ENCODE measurements at regions not wholly inside any gene's neighbourhood (a gene's known extent, or its start where the extent isn't known, plus 50 kb on each side); places are given as distances from the start of the nearest gene placed in this dataset.
"Not testable (repeated sequence)": the region's sequence is repeated elsewhere in the genome, so short reads cannot be mapped to it uniquely, and the experiment has no call there.

DNA sequence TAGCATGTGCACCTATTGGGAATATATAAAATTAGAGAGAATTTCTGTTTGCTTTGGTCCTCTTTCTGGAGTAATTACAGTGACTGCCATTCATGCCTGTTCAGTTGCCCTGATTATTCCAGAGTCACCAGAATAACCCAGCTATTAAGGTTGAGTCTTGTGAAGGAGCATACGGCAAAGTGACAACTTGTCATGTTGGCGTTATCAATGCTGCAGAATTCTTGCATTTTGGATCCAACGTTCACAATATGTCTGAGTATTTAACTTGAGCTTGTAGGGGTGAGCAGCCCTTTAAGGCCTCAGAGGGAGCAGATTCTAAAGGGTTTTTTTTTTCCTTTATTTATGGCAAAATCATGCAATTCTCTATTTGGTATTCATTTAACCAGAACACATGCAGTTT is 419.4 kb upstream of the MGMT start:
- DNase-seq, result no peak

DNA sequence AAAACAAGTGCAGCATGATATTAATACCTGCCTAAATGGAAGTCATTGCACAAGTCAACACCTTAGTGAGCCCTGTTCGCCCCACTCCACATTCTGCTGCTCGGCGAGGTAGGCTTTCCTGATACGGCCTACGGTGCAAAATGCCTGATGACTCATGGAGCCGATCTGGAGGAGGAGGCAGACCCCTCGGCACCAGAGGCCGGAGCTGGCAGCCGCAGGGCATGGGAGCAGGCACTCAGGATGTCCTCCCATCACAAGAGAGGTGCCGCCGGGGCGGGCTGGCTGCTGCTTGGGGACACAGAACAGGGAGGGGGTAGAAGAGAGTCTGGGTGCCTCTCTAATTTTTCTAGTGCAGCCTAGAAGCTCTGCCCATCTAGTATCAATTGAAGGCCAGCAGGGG is 418.5 kb upstream of the MGMT start:
- DNase-seq, result no peak

GRCh38 chr10:129049501-129049900 is 417.5 kb upstream of the MGMT start:
- DNase-seq, result no peak

DNA sequence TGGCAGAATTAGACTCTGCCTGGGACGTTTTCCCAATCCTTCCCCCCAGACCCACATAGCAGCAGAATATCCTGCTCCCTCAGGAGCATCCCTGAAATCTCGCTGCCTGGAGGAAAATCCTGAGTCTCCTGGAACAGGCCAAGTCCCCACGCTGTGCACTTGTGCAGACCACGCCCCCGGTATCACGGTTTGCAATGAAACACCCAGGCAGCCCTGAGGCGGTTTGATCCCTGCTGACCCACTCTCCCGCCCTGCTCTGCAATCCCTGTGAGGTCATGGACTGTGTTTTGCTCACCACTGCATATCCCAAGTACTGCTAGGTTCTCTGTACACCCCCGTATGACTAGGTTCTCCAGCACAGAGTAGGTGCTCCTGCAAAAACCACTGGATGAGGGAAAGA is 411.8 kb upstream of the MGMT start:
- no peak for DNase-seq

DNA sequence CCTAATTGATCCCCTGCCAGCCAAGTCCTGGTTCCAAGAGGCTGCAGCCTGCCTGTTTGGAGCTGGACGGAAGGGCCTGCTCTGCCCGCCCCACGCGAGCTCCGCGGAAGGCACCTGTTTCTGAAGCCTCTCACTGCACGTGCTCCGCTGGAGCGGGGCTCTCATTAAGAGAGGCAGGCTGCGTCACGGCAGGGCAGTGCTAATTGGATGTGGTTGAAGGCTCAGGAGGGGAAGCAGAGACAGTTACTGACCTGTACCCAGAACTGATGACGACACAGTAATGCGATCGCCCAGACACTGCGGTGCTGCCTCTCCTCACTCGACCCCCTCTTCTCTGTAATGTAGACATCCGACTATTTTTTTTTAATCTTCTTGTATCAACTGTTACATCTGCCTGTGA is 411.1 kb upstream of the MGMT start:
- DNase-seq, result no peak

DNA sequence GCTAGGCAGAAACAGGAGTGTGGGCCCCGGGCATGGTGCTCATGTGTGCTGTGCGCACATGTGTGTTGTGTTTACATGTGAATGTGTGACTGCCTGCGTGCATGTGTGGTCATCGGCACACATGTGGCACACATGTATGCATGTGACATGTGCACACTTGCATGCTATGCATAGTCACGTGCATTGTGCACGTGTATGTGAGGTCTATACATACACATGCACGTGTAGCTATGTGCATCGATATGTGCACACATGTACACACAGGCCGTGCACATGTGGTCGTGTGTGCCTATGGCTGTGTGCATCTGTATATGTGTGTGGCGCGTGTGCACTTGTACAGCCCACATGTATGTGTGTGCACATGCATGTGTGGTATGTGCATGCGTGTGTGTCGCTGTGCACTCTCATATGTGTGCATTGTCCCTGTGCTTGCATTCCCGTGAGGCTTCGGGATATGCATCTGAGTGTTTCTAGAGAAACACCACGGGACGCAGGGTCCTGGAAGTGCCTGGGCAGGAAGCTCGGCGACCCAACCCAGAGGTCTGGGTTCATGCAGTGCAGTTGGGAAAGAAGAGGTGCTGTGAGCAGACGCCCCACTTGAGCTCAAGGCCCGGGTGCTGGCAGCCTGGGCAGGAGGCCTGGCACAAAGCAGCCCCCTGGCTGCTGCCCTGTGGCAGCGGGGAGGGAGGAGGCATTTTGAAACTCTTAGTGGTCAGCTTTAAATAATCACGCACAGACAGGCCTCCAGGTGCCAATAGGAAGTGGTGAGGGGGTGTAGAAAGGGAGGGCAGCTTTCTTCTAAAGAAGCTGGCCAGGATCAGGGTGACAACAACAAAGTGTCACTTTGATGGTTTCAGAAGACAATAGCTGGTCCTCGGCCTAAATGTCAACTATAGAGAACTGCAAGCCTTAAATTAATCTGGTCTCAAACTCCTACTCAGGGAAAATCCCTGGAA is 410.0 kb upstream of the MGMT start:
- DNase-seq, result no peak

DNA sequence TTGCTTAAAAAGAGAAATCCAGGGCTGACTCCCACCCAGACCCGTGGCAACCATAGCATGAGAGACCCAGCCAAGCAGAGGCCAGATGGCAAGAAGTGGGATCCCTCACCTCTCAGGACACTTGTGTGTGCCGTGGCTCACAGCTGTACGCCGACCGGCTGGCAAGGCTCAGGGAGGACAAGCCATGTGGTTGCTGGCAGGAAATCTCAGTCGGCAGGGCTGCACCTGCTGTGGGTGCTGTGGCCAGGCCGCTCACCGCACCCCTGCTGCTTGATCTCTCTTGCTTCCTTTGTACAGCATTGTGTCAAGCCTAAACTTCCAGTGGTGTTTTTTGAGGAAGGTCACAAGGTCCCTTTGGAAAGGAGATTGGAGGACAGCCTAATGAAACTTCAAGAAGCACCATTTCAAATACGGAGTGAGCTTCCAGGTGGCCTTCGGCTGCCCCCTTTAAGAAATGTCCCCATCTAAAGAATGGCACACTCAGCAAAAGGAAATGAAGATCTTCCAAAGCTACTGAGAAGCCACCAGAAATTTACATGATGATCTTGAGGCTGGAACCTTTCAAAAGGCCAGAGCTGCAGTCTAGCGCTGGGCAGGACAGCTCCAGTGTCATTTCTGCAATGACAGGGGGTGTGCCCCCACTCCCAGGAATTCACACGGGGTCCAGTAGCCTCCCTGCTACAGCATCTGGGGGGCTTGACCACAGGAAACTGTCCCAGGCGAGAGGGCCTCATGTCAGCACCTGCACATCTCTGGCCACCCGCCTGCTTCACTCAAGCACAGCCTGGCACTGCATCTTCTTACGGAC is 409.0 kb upstream of the MGMT start:
- no peak for DNase-seq

DNA sequence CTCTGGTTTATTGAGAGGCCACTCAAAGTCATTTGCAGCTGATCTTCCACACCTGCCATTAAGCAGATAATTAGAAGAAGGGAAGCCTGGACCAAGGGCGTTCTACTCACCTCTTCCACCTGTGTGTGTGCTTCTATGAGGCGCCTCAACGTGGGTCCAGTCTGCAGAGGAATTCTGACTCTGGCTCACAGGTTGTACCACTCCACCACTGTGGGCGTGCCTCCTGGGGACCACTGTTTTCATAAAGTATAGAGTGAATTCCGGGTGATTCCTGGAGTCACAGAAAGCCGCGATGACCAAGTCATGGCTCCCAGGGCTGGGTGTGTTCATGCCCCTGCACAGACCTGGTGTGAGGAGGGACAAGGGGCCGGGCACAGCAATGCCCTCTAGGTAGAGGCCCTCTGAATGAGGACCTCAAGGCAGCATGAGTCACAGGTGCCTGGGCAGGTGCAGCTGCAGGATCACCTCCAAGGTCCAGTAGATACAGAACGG is 408.3 kb upstream of the MGMT start:
- DNase-seq, result no peak

DNA sequence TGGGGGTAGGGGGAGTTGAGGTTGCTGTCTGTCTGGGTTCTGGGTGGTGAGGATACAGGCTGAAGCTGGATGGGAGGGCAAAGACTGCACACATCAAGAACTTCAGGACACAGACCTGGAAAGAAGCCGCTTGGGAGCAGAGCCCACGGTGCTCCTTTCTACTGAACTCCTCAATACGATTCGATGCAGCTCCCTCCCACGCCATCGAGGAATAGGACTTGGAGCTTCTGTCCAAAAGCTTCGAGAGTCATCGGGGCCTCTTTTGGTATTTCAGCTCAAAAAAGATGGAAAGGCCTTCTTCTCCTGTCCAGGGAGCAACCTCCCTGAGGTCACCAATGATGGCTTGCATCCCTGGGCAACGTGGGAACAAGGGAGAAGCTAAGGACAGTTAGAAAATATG is 407.1 kb upstream of the MGMT start:
- DNase-seq, result no peak

DNA sequence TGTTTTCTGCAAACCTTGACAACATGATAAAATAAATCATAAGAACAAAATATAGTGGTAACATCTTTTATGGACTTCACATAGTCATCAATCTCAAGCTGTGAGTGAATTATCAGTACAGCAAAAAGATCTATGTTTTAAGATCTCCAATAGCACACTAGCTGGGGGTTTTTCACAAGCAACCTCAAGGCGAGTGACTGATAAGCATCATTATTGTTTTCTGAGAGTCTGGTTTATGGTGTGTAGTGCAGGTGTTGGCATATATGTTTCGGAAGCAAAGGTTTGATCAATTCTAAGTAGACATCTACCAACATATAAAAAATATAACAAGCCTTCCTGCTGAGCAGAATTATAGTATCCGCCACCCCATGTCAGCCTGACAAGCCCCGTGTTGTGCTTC is 403.8 kb upstream of the MGMT start:
- DNase-seq, result no peak

- no peak for DNase-seq
Measured at GRCh38 chr10:129063877-129064276, 403.2 kb upstream of the MGMT start.

GRCh38 chr10:129066529-129066928 is 400.5 kb upstream of the MGMT start:
- DNase-seq, result not testable (repeated sequence)

GRCh38 chr10:129071411-129071810 is 395.6 kb upstream of the MGMT start:
- DNase-seq, result not testable (repeated sequence)

DNA sequence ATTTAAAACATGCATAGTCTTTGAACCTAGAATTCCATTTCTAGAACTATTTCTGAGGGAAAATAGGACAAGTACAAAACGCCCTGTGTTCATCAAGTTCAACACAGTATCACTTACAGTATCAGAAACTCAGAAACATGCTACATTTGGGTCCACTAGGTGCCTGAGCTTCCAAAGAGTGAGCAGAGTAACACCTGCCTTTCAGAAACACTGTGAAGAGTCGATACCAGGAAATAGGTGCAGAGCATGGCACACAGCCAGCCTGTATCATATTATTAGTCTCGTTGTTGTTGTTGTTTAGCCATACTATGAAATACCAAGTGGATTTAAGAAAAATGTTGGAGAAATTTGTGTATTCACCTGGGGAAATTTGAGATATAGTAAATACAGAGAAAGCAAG is 392.1 kb upstream of the MGMT start:
- no peak for DNase-seq

DNA sequence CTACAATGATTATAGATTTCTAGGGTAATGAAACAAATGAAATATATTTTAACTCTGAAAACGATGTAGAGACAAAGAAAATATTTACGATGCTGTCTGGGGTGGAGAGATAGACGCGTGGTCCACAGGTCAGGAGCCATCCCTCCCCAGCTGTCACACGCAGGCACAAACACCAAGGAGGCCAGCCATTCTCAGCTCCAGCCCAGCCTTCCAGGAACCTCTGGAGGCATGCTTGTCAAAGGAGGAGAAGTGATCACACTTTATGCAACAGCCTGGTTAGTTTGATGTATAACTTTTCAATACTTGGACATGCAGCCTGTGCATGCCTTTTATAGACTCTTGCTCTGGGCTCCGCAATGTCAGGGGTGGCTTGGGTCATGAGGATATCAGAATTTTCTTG is 391.5 kb upstream of the MGMT start:
- no peak for DNase-seq

- DNase-seq, result no peak
Measured at GRCh38 chr10:129075927-129076326, 391.1 kb upstream of the MGMT start.

DNA sequence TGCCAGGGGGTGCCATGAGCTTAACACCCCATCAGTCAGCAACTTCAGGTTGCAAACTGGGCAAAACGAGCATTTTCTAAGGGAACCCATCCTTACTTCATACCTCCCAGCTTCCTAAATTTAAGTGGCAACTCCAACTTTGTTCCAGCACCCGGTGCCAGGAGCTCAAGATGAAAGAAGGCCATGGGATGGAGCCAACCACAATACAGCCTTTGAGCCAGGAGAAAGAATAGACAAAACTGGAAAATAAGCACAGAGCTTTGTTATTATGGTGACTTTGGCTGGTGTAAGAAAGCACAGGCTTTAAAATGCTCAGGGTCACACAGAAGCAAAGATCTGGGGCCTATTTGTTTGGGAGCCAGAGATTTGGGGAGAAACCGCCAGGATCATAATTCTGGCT is 388.7 kb upstream of the MGMT start:
- no peak for DNase-seq

DNA sequence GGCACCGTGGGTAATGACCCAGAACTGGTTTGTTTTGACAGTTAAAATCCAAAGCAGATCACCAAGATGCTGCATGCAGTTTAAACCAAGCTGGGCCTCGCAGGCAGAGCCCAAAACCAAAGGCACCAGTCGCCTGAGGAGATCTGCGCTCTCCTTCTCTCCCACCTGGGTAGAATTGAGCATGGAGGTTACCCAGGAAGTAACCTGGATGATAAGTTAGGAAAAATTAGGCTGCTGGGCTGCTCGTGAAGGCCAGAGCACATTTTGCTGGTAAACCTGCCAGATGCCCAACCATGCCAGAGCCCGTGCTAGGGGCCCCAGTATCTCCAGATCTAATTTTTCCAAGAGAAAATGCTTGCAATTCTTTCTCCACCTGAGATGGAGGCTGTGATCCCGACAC is 388.3 kb upstream of the MGMT start:
- DNase-seq, result no peak

GRCh38 chr10:129079705-129080104 is 387.3 kb upstream of the MGMT start:
- no peak for DNase-seq

DNA sequence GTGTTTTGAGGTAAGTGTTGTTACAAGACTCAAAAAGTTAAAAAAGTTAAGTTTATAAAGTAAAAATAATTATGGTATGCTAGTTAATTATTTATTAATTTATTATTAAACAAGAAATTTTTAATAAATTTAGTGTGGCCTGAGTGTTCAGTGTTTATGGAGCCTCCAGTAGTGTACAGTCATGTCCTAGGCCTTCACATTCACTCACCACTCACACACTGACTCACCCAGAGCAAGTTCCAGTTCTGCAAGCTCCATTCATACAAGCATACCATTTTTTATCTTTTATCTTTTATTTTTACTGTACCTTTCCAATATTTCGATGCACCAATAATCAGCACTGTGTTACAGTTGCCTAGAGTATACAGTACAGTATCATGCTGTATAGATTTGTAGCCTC is 381.2 kb upstream of the MGMT start:
- no peak for DNase-seq

DNA sequence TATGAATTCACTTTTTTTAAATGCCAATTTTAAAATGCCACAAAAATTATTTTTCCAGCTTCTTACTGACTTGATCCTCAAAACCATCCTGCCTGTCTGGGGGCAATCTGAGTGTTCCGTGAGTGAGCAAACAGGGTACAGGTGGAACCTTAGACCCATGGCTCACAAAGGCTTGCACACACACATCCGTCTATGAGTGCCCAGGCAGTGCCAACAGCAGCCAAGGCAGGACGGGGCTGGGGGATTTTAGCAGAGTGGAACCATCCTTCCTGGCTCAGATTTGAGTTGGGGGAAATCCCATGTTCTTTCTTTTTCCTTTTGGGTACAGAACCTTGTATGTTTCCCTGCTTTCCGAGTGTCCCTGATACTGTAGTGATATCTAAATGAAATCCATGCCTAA is 377.7 kb upstream of the MGMT start:
- no peak for DNase-seq

GRCh38 chr10:129090165-129090564 is 376.9 kb upstream of the MGMT start:
- no peak for DNase-seq

- DNase-seq, result no peak
Measured at GRCh38 chr10:129090618-129091366, 376.2 kb upstream of the MGMT start.

Measured in occipital lobe (tissue), 1 donor.